GM21717 (cell line): ENCODE measurements at regions not wholly inside any gene's neighbourhood (a gene's known extent, or its start where the extent isn't known, plus 50 kb on each side); places are given as distances from the start of the nearest gene placed in this dataset.
"Not testable (repeated sequence)": the region's sequence is repeated elsewhere in the genome, so short reads cannot be mapped to it uniquely, and the experiment has no call there.

Experiments
- ATAC-seq: cut with Tn5 transposase; IDR thresholded peaks from one replicate; pipeline ENCODE4 v1.9.1; 2021; ENCODE audit warnings: mild to moderate bottlenecking, moderate library complexity; ENCODE audit not compliant: unreplicated experiment

DNA sequence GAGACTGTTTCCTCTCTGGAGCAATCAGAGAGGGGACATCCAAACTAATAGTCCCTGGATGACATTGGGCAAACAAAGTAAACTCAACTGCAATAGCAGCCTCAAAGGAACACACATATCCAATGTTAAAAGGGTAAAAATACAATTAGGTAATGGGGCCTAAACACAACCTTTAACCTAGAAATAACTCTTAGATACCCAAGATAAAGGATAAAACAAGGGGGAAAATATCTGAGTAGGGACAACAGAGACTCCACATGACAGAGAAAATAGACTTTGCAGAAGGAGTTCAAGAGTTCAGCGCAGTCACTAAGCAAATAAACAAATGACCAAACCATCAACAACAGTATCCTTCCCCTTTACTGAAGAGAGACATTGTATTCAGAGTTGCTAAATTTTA is 149.3 kb downstream of the FBXO4 start:
- no peak for ATAC-seq

DNA sequence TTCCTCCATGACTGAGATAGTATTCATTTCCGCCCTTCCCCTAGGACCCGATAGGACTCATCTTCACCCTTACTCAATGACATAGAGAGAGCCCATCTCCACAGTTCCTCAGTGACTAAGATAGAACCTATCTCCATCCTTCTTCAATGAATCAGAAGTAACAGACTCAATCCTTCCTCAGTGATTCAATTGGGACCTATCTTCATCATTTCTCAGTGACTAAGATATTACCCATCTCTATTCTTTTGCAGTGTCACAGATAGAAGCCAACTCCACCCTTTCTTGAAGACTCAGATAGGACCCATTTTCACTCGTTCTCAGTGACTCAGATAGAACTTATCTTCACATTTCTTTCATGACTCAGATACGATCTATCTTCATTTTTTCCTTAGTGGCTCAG is 164.6 kb downstream of the FBXO4 start:
- no peak for ATAC-seq

DNA sequence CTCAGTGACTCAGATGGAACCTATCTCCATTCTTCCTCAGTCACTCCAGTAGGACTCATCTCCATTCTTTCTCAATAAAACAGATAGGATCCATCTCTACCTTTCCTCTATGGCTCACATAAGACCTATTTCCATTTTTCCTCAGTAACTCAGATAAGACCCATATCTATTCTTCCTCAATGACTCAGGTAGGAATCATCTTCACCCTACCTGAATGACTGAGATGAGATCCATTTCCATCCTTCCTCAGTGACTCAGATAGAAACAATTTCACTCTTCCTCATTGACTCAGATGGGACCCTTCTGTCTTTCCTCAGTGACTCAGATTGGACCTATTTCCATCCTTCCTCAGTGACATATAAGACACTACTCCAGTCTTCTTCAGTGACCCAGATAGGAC is 165.1 kb downstream of the FBXO4 start:
- ATAC-seq = no peak

DNA sequence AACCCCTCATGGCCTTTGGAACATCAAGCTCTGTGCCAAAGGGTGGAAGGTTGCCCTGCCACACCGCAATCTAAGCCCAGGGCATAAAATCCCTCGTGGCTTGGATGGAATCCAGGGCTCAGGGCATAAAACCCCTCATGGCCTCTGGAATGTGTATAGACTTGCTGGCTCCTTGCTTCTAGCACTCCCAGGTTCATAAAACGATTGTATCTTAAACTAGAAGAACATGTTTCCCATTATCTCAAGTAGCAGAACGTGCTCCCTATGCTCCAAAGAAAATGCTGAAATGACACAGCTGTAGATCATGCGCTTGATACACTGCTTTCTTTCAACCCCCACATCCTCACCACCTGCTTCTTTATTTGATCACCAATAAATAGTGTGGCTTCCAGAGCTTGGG is 174.8 kb downstream of the FBXO4 start:
- ATAC-seq = not testable (repeated sequence)

DNA sequence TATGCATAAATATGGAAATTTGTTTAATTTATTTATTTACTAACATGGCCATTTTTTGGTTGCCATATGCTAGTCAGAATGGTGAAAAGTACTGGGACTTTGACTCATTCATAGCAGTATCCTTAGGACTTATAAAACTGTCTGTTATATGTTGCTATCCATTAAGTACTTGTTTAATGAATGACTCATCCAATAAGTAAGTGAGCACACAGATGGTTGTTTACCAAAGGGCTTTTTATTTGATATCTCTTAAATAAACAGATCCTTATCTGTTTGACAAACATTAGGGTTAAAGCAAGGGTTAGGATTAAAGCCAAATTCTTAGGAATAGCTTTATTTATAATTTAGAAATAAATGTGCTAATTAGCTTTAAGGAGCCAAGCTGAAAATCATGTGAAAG is 183.4 kb downstream of the FBXO4 start:
- no peak for ATAC-seq

DNA sequence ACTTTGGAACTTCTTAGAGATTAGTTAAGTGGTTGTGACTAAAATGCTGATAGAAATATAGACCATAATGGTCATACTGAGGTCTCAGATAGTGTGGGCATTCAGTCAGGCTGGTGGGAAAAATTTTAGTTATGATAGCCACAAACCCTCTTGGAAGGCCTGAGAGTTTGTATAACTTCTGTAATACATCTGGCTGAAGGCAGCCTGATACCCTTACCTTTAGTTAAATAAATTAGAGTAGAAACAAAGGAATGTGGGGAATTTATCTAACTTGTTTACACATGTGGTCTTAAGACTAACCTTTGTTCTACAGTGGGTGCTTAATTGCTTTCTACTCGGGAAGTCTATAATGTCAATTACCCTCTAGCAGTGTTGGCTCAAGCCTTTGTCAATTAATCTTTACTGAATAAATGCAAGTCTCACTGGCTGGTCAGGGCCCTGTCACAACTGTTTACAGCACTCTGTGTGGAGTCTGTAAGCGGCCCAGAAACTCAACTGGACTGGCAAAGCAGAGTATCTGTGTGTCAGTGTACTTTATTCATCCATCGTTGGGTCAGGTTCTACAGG is 184.0 kb downstream of the FBXO4 start:
- ATAC-seq = no peak

DNA sequence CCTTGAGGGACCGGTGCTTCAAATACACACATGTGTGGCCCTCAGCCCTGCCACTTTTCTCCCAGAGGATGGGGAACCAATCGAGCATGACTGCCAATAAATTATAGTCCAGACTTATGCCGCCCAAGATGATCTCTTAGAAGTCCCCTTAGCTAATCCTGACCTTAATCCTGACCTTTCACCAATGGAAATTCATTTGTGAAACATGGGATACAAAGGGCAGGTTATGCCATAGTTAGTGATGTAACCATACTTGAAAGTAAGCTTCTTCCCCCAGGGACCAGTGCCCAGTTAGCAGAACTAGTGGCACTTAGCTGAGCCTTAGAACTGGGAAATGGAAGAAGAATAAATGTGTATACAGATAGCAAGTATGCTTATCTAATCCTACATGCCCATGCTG is 190.6 kb downstream of the FBXO4 start:
- ATAC-seq = not testable (repeated sequence)

DNA sequence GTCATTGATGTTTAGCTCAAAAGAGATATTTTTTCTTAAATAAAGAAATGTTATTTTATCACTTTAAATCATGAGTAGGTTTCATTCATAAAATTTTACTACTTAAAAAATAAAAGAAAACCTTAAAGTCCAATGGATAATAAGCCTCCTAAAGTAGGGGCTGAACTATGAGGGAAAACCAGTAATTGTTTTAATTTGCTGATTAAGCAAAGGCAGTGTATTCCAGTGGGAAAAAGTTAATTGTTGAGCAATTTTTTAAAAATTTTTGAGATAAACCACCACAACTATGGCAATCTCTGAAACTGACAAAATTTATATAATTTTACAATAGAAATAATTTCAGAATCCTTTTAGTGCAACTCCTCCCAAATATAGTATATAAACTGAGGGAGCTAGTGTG is 195.0 kb downstream of the FBXO4 start:
- no peak for ATAC-seq

DNA sequence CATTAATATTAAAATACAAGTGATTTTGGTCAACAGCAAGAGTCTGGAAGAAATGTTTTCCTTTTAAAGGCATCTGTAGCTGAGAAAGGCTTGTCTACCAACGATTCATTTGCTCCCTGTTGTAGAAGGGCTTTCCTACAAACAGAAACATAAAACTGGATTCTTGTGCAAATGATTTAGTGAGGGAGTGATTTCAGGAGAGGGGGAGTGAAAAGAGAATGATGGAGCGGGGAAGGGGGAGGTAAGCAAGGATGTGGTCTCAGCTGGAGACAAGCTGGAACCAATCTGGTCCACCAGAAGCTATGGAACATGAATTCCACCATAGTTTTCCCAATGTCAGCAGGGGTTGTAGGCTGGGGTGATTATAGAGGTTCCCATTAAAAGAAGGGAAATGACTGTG is 196.3 kb downstream of the FBXO4 start:
- ATAC-seq = no peak

DNA sequence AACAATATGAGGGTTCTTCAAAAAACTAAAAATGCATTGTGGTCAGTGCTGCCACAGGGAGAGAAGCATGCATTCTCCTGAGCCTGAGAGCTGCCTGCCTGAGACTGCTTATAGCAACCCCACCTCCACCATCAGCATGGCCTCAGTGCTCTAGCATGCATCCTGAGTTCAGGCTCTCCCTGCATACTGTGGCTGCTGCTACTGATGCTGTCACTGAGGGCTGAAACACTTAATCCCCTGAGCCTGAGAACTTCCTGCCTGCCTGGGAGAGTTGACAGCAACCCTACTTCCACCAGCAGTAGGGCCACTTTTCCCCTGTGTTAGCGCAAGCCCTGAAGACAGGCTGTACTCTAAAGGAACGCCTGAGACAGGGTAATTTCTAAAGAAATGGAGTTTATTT is 206.0 kb downstream of the FBXO4 start:
- no peak for ATAC-seq

DNA sequence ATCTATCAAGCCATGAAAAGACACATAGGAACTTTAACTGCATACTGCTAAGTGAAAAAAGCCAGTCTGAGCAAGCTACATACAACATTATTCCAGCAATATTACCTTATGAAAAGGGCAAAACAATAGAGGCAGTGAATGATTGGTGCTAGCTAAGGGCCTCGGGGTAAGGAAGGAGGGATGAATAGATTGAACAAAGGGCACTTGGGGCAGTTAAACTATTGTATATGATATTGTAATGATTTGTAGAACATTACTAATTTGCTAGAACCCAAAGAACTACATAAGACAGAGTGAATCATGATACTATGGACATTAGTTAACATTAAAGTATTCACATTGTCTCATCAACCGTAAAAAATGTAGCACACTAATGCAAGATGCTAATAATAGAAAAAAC is 218.3 kb downstream of the FBXO4 start:
- no peak for ATAC-seq

DNA sequence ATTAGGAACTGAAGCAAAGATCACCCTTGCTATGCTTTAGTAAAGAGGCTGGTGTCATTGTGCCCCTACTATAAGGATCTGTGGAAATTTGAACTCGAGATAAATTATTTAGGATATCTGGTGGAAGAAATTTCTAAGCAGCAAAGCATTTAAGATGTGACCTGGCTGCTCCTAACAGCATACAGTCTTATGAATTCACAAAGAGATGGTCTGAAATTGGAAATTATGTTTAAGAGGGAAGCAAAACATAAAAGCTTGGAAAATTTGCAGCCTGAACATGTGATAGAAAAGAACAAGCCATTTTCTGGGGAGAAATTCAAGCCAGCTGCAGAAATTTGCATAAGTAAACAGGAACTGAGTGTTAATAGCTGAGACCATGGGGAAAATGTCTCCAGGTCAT is 223.7 kb downstream of the FBXO4 start:
- ATAC-seq = no peak

DNA sequence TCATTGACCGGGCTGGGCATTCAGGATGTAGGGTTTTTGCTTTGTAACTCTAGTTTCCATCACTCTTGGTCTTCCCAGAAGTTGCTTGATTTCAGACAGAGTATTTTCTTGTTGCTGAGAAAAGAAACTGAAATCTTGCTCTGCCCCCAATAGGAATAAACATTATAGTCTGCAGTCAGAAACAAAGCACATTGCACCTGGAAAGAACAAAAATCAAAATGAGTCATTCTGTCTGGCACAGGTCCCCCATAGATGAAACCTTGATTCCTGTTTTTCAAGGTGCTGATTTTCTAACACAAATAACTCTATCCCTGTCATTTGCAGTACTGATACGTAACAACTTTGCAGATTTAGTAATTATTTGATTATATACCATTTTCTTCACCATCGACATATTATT is 232.1 kb downstream of the FBXO4 start:
- ATAC-seq = no peak

DNA sequence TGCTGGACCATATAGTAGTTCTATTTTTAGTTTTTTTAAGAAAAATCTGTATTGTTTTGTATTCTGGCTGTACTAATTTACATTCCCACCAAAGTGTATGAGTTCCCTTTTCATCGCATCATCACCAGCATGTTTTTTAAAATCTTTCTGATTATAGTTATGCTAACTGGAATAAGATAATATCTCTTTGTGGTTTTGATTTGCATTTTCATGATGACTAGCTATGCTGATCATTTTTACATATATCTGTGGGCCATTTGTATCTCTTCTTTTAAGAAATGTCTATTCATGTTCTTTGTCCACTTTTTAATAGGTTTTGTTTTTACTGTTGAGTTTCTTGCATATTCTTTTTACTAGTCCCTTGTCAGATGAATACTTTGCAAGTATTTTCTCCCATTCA is 238.0 kb downstream of the FBXO4 start:
- no peak for ATAC-seq

DNA sequence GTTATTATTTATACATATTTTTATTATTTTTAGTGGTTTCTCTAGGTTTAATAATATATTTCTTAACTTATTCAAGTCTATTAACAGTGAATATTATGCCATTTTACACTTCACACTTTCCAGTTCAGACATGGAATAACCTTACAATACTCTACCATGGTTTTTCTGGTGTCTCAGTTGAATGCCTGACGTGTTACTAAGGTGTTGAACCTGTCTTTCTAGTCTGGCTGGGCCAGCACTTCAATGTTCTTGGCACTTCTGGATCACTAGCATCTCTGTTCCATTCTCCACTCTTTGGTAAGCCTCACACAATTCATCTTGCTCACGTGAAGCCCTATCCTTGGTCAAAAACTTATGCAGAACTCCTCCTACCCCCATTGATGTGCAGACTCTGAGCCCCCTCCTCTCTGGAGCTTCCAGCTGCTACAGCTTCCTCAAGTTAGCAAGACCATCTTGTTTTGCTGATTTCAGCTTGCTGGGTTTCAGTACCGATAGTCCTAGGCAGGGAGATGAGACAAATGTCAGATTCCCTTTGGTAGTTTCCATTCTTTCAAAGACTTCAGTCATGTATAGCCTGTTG is 243.1 kb downstream of the FBXO4 start:
- no peak for ATAC-seq

DNA sequence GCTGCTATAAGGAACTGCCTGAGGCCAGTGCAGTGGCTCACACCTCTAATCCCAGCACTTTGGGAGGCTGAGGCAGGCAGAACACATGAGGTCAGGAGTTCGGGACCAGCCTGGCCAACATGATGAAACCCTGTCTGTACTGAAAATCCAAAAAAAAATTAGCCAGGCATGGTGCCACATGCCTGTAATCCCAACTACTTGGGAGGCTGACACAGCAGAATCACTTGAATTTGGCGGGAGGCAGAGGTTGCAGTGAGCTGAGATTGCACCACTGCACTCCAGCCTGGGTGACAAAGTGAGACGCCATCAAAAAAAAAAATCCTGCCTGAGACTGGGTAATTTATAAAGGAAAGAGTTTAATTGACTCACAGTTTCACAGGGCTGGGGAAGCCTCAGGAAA is 247.1 kb upstream of the GHR start:
- not testable (repeated sequence) for ATAC-seq

DNA sequence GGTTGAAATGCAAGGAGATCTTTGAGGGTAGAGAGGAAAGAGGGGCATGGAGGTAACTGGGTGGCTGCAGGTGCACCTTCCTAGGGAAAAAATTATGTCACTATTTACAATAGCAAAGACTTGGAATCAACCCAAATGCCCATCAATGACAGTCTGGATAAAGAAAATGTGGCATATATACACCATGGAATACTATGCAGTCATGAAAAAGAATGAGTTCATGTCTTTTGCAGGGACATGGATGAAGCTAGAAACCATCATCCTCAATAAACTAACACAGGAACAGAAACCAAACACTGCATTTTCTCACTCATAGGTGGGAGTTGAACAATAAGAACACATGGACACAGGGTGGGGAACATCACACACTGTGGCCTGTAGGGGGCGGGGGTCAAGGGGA is 243.4 kb upstream of the GHR start:
- not testable (repeated sequence) for ATAC-seq

DNA sequence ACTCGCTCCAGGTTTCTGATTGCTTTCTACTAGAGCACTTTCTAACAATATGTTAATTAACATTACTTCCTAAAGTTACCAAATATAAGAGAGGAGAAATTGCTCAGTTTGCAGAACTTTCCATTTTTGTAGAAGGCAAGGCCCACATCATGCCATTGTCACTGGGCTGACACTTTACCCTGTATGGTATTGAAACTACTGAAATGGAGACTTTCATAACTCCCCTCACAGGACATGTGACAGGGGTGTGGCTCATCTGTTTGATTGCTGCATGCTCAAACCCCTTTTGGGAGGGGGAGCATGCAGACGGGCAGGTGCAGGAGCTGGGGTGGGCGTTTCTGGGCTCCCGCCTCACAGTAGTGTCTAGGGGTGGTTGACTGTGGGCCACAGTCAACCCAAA is 206.3 kb upstream of the GHR start:
- no peak for ATAC-seq

DNA sequence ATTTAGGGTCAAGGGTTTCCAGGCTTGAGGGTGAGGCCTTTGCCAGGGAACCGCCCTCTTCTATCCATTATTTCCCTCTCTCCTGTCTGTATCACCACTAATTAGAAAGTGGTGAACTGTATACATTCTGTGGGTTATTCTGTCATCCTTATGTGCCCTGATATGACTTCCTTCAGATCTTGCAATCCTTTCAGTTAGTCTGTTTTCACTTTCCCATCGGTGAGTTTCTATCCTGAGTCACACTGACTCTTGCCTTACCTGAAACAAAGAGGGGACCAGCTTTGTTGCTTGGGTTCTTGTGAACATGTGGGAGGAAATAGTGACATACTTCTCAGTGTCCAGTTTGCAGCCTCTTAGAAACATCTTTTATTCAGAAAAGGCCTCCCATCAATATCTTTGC is 205.4 kb upstream of the GHR start:
- ATAC-seq = no peak

DNA sequence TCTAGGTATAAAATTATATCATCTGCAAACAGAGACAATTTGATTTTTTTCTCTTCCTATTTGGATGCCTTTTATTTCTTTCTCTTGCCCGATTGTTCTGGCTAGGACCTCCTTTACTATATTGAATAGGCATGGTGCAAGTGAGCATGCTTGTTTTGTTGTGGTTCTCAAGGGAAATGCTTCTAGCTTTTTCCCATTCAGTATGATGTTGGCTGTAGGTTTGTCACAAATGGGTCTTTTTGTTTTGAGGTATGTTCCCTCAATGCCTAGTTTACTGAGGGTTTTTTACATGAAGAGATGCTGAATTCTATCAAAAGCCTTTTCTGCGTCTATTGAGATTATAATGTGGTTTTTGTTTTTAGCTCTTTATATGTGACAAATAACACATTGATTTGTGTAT is 198.2 kb upstream of the GHR start:
- ATAC-seq = no peak

DNA sequence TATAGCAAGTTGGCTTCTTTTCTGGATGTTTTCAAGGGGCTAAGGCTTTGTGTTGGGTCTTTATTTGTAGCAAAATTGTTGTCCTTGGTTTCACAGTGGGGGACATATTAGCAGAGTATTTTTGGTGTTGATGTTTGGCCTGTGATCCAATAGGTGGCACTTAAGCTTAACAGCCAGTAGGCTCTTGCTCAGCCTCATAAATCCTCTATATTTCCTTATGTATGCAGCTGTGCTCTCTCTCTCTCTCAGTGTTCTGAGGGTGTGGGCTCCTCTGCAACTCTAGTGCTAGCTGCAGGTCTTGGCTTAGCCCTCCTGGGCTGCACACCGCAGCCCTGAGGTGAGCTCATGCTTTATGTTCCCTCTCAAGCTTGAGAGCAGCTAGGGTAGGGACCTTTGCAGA is 195.0 kb upstream of the GHR start:
- ATAC-seq = no peak

DNA sequence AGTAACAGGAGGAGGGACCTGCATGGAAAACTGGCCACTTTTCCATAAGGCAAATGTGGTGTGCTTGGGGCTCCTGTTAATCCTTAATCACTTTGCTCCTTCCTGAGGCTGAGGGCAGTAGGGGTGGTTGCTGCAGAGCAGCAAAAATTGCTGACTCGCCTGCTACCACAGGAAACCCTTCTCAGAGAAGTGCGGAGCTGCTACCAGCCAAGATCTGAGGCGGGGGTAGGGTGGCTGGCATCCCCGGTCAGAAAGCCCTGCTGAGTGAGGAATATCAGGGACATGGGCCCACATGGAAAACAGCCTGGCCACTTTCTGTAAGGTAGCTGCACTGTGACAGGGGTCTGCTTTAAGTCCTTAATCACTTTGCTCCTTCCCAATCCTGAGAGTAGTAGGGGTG is 192.4 kb upstream of the GHR start:
- ATAC-seq = no peak

DNA sequence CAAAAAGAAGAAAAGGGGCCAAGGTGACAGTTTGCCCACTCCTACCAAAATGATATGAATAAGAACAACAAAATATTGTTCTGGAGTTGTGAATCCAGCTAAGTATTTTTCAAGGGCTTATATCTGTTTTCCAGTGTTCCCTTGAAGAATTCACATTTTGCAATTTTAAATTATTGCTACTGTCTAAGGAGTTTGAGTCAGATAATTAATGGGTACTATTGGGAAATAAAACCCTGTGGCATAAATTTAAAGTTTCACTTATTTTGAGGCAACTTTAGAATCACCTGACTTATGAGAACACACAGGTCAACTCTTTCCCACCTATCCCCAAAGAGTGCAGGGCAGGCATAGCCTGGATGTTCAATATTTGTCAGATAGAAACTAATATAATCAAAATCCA is 188.0 kb upstream of the GHR start:
- ATAC-seq = no peak
